ENCODE measurements at regions not wholly inside any gene's neighbourhood (a gene's known extent, or its start where the extent isn't known, plus 50 kb on each side); places are given as distances from the start of the nearest gene placed in this dataset.

- TF ChIP-seq POLR2A (IDR thresholded peaks at IDR 0.05; ENCODE audit: extremely low read depth, insufficient read length) (no peak), CTCF (IDR thresholded peaks at IDR 0.05; ENCODE audit: low read depth, low read length) (no peak), MYC (IDR thresholded peaks at IDR 0.05; ENCODE audit: low read depth, low read length) (no peak), MAX (IDR thresholded peaks at IDR 0.05; ENCODE audit: low read depth, low read length) (no peak)
- DNase-seq (ENCODE audit: low read depth): no peak
- H3K4me3 ChIP-seq (ENCODE audit: low read depth, low read length): no peak overlapping the region
Observed at GRCh38 chr1:239807361-239807760, 284.3 kb upstream of the FMN2 start.

DNA sequence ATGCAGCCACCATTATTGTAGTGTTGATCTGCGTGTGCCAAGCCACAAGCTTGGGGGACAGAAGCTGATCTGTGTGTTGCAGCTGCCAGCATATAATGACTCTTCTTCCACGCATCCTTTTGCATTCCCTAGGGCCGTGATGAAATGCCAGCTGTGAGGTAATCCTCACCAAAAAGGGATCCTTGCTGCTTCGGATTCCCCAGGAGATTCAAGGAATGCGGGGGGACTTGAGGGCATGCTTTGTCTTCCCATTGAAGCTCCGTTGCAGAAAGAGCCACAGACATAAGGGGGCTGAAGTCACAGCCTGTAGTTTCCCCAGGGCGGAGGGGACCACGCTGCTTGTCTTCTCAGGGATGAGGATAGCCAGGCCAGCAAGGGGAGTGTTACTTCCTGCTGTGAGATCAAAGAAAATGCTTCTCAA is 281.6 kb upstream of the FMN2 start:
- H3K4me3 ChIP-seq (ENCODE audit: low read depth, low read length): no peak overlapping the region
- TF ChIP-seq POLR2A (IDR thresholded peaks at IDR 0.05; ENCODE audit: extremely low read depth, insufficient read length) (no peak), CTCF (IDR thresholded peaks at IDR 0.05; ENCODE audit: low read depth, low read length) (no peak), MAX (IDR thresholded peaks at IDR 0.05; ENCODE audit: low read depth, low read length) (no peak), MYC (IDR thresholded peaks at IDR 0.05; ENCODE audit: low read depth, low read length) (no peak)
- no peak for DNase-seq (ENCODE audit: low read depth)

- H3K4me3 ChIP-seq (ENCODE audit: low read depth, low read length): no peak overlapping the region
- TF ChIP-seq MYC (IDR thresholded peaks at IDR 0.05; ENCODE audit: low read depth, low read length) (no peak), MAX (IDR thresholded peaks at IDR 0.05; ENCODE audit: low read depth, low read length) (no peak), CTCF (IDR thresholded peaks at IDR 0.05; ENCODE audit: low read depth, low read length) (no peak), POLR2A (IDR thresholded peaks at IDR 0.05; ENCODE audit: extremely low read depth, insufficient read length) (no peak)
- DNase-seq (ENCODE audit: low read depth): no peak
Observed at GRCh38 chr1:239811211-239811885, 280.3 kb upstream of the FMN2 start.

DNA sequence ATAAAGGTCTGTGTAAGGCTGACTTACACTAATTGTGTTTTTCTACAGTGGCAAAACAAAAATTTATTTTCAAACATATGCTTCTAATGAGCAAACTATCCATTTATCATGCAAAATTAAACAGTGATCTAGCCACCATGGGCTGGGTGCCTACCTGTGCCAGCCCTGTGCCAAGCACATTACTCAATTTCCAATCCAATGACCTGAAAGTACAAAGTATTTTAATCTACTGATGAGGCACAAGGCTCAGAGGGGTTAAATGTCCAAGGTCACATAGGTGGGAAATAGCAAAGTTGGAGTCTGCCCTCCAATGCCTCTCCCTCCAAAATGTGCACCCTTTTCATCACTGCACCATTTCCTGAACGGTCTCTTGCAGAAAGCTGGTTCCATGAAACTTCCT is 279.1 kb upstream of the FMN2 start:
- H3K4me3 ChIP-seq (ENCODE audit: low read depth, low read length): no peak overlapping the region
- no peak for DNase-seq (ENCODE audit: low read depth)
- no peak for TF ChIP-seq MAX (IDR thresholded peaks at IDR 0.05; ENCODE audit: low read depth, low read length)
- no peak for TF ChIP-seq CTCF (IDR thresholded peaks at IDR 0.05; ENCODE audit: low read depth, low read length)
- TF ChIP-seq MYC (IDR thresholded peaks at IDR 0.05; ENCODE audit: low read depth, low read length): no peak
- TF ChIP-seq POLR2A (IDR thresholded peaks at IDR 0.05; ENCODE audit: extremely low read depth, insufficient read length): no peak

- H3K4me3 ChIP-seq (ENCODE audit: low read depth, low read length): no peak overlapping the region
- peak; percentile 6 for DNase-seq (ENCODE audit: low read depth)
- no peak for TF ChIP-seq MYC (IDR thresholded peaks at IDR 0.05; ENCODE audit: low read depth, low read length)
- TF ChIP-seq MAX (IDR thresholded peaks at IDR 0.05; ENCODE audit: low read depth, low read length): no peak
- TF ChIP-seq CTCF (IDR thresholded peaks at IDR 0.05; ENCODE audit: low read depth, low read length): no peak
- no peak for TF ChIP-seq POLR2A (IDR thresholded peaks at IDR 0.05; ENCODE audit: extremely low read depth, insufficient read length)
Observed at GRCh38 chr1:239814306-239814881, 277.3 kb upstream of the FMN2 start.
